HFFc6 (cell line): ENCODE measurements at regions not wholly inside any gene's neighbourhood (a gene's known extent, or its start where the extent isn't known, plus 50 kb on each side); places are given as distances from the start of the nearest gene placed in this dataset.

ENCODE experiments used
- DNase-seq: peaks from one replicate; pipeline ENCODE4 v3.0.0-alpha.2; 2018
- H3K27ac Mint-ChIP-seq: 2 replicates; pipeline ENCODE4 v1.8.0; 2020; ENCODE audit warnings: mild to moderate bottlenecking, mixed read lengths
- H3K27me3 Mint-ChIP-seq: 2 replicates; pipeline ENCODE4 v1.8.0; 2021; ENCODE audit warnings: mild to moderate bottlenecking, moderate library complexity, mixed read lengths; ENCODE audit not compliant: insufficient read depth
- H3K36me3 Mint-ChIP-seq: 2 replicates; pipeline ENCODE4 v1.8.0; 2021; ENCODE audit warnings: low read depth, mixed read lengths
- H3K4me1 Mint-ChIP-seq: 2 replicates; pipeline ENCODE4 v1.8.0; 2020; ENCODE audit warnings: low read depth, mixed read lengths
- H3K4me3 Mint-ChIP-seq: 2 replicates; pipeline ENCODE4 v1.8.0; 2020; ENCODE audit warnings: mild to moderate bottlenecking, moderate library complexity, mixed read lengths
- H3K9me3 Mint-ChIP-seq: 2 replicates; pipeline ENCODE4 v1.8.0; 2020; ENCODE audit warnings: mild to moderate bottlenecking, mixed read lengths
- CTCF ChIP-seq: fragments of 200-600 bp; sonication (generic); IDR thresholded peaks from 2 replicates; pipeline ENCODE4 v1.5.0; 2021; ENCODE audit warnings: antibody characterized with exemption, mild to moderate bottlenecking

DNA sequence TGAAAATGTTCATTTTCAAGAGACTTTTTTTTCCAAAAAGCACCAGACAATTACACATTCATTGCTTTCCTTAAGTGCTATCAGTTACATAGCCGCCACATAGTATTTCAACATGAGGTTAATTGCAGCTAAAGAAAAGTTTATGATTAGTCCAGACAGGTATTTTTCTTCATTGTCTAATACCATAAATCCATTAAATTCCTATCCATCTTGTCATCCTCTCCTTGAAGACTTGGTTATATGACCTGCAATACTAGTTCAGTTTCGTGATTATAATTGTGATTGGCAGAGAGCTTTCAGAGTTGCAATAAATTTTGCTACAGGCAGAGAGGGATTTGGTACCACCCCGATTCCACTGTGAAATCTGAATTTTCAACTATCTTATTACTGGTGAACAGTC is 437.7 kb downstream of the GPATCH2 start:
- no peak overlapping the region for H3K27ac Mint-ChIP-seq
- no peaks in the 10 kb centered on the region for H3K4me1 Mint-ChIP-seq
- DNase-seq: no peak
- H3K27me3 Mint-ChIP-seq: no peaks in the 10 kb centered on the region
- H3K4me3 Mint-ChIP-seq: no peak overlapping the region
- H3K9me3 Mint-ChIP-seq: peaks cover 31% of the 10 kb centered on the region
- H3K36me3 Mint-ChIP-seq: 0 out of 2 replicates have a peak, but pooled peaks cover 6% of the 10 kb centered on the region
- TF ChIP-seq CTCF: no peak

DNA sequence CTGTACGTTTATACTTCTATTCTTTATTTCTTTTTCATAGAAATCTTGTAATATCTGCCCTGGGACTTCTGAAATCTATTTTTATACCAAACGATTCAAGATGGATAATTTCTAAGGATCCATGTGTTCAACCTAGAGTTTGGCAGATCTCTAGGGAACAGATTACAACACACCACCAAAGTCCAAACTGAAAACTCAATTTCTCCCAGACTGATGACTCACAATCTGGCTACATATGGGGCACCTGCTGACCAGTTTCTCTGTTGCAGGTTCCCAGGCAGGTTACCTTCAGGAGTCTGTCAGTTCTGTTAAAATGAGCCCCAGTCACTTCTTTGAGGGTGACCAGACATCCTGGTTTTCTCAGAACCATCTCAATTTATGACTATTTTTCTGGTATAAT is 439.4 kb downstream of the GPATCH2 start:
- no peak for DNase-seq
- Mint-ChIP-seq H3K36me3 (0 out of 2 replicates have a peak, but pooled peaks cover 2% of the 10 kb centered on the region), H3K4me3 (no peak overlapping the region), H3K27ac (no peak overlapping the region), H3K27me3 (no peaks in the 10 kb centered on the region), H3K9me3 (peaks cover 36% of the 10 kb centered on the region), H3K4me1 (no peaks in the 10 kb centered on the region)
- TF ChIP-seq CTCF: no peak

- no peak for TF ChIP-seq CTCF
- H3K36me3 Mint-ChIP-seq: no peaks in the 10 kb centered on the region
- H3K4me3 Mint-ChIP-seq: no peak overlapping the region
- H3K27me3 Mint-ChIP-seq: no peaks in the 10 kb centered on the region
- no peak for DNase-seq
- H3K4me1 Mint-ChIP-seq: no peaks in the 10 kb centered on the region
- H3K9me3 Mint-ChIP-seq: peaks cover 25% of the 10 kb centered on the region
- H3K27ac Mint-ChIP-seq: no peak overlapping the region
Observed at GRCh38 chr1:217190359-217190758, 440.5 kb downstream of the GPATCH2 start.

GRCh38 chr1:217189362-217189761 is 441.5 kb downstream of the GPATCH2 start:
- H3K36me3 Mint-ChIP-seq: no peaks in the 10 kb centered on the region
- H3K27ac Mint-ChIP-seq: no peak overlapping the region
- peaks cover 27% of the 10 kb centered on the region for H3K9me3 Mint-ChIP-seq
- H3K27me3 Mint-ChIP-seq: no peaks in the 10 kb centered on the region
- H3K4me3 Mint-ChIP-seq: no peak overlapping the region
- H3K4me1 Mint-ChIP-seq: no peaks in the 10 kb centered on the region
- DNase-seq: no peak
- TF ChIP-seq CTCF: no peak

- no peaks in the 10 kb centered on the region for H3K36me3 Mint-ChIP-seq
- H3K4me3 Mint-ChIP-seq: no peak overlapping the region
- no peaks in the 10 kb centered on the region for H3K27me3 Mint-ChIP-seq
- H3K4me1 Mint-ChIP-seq: no peaks in the 10 kb centered on the region
- no peak overlapping the region for H3K27ac Mint-ChIP-seq
- no peak for DNase-seq
- no peak for TF ChIP-seq CTCF
- peaks cover 33% of the 10 kb centered on the region for H3K9me3 Mint-ChIP-seq
Observed at GRCh38 chr1:217188280-217189237, 442.3 kb downstream of the GPATCH2 start.
